GM23338 (cell line): ENCODE measurements at regions not wholly inside any gene's neighbourhood (a gene's known extent, or its start where the extent isn't known, plus 50 kb on each side); places are given as distances from the start of the nearest gene placed in this dataset.
"Not testable (repeated sequence)": the region's sequence is repeated elsewhere in the genome, so short reads cannot be mapped to it uniquely, and the experiment has no call there.

Experiments used
- EZH2 ChIP-seq: fragments of 200-600 bp; sonication (generic); IDR thresholded peaks from one replicate; pipeline ENCODE4 v1.8.0; 2017; ENCODE audit warnings: antibody characterized with exemption, mild to moderate bottlenecking, low read depth; ENCODE audit not compliant: unreplicated experiment
- POLR2AphosphoS5 ChIP-seq: IDR thresholded peaks from 2 replicates; pipeline ENCODE4 v1.6.1; 2016; ENCODE audit warnings: antibody characterized with exemption, low read depth
- TF ChIP-seq, protein P1 (sequence below), 2 experiments: fragments of 200-600 bp in 1 of 2; sonication (generic) in 1 of 2; conservative IDR thresholded peaks; 2 replicates each; pipeline versions ENCODE4 v1.5.1 to v1.6.1; 2016 to 2017; ENCODE audit warnings: antibody characterized with exemption in 2 of 2, low read depth in 2 of 2, mild to moderate bottlenecking in 2 of 2, moderate library complexity in 1 of 2

DNA sequence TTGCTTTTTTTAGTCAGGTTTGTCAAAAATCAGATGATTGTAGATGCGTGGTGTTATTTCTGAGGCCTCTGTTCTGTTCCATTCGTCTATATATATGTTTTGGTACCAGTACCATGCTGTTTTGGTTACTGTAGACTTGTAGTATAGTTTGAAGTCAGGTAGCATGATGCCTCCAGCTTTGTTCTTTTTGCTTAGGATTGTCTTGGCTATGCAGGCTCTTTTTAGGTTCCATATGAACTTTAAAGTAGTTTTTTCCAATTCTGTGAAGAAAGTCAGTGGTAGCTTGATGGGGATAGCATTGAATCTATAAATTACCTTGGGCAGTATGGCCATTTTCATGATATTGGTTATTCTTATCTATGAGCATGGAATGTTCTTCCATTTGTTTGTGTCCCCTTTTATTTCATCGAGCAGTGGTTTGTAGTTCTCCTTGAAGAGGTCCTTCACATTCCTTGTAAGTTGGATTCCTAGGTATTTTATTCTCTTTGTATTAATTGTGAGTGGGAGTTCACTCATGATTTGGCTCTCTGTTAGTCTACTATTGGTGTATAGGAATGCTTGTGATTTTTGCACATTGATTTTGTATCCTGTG is 70.1 kb upstream of the TOP3B start:
- TF ChIP-seq, protein P1, sequence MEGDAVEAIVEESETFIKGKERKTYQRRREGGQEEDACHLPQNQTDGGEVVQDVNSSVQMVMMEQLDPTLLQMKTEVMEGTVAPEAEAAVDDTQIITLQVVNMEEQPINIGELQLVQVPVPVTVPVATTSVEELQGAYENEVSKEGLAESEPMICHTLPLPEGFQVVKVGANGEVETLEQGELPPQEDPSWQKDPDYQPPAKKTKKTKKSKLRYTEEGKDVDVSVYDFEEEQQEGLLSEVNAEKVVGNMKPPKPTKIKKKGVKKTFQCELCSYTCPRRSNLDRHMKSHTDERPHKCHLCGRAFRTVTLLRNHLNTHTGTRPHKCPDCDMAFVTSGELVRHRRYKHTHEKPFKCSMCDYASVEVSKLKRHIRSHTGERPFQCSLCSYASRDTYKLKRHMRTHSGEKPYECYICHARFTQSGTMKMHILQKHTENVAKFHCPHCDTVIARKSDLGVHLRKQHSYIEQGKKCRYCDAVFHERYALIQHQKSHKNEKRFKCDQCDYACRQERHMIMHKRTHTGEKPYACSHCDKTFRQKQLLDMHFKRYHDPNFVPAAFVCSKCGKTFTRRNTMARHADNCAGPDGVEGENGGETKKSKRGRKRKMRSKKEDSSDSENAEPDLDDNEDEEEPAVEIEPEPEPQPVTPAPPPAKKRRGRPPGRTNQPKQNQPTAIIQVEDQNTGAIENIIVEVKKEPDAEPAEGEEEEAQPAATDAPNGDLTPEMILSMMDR (conservative IDR thresholded peaks at IDR 0.05; ENCODE audit: low read depth in 2 of 2), result not testable (repeated sequence)
- TF ChIP-seq EZH2, POLR2AphosphoS5: not testable (repeated sequence)
